GM19395 (cell line): ENCODE measurements at regions not wholly inside any gene's neighbourhood (a gene's known extent, or its start where the extent isn't known, plus 50 kb on each side); places are given as distances from the start of the nearest gene placed in this dataset.
"Not testable (repeated sequence)": the region's sequence is repeated elsewhere in the genome, so short reads cannot be mapped to it uniquely, and the experiment has no call there.

Source experiments
- ATAC-seq: cut with Tn5 transposase; IDR thresholded peaks from one replicate; pipeline ENCODE4 v1.9.1; 2021; ENCODE audit warnings: mild to moderate bottlenecking, moderate library complexity; ENCODE audit not compliant: unreplicated experiment

DNA sequence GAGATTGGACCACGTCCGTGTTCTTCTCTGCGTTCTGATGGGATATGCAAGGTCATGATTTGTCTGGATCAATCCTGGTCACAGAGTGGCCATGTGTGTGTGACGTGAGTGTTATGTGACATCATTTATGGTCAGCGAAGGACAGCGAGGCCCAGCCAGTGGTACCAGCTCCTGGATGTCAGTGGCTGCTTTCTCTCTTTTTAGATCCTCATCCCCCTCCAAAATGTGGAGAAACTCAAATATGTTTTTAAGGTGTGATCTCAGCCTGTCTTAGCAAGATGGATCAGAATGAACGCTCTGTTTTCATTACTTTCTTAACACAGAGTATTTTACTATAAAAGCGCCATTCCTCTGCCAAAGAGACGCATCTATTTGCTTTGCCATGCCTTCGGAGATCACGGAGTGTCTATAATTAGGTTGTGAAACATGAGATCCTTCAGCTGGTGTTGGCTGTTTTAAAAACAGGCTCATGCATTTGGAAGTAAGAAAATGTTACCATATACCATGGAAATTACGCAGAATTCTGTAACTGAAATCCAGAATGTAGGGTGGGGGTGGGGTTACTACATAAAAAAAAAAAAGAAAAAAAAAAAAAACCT, 245.5 kb upstream of the TCERG1L start:
- ATAC-seq = no peak

DNA sequence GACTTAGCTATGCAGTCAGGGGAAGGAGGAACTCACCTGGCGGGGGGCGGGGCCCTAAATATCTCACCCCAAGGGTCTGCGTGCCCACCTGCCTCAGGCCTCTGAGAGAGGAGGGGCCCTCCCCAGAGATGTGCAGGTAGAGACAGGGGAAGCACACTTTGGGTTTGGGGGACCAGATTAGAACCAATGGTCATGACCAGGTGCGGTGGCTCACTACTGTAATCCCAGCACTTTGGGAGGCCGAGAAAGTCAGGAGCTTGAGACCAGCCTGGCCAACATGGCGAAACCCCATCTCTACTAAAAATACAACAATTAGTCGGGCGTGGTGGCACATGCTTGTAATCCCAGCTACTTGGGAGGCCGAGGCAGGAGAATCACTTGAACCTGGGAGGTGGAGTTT, 246.4 kb upstream of the TCERG1L start:
- not testable (repeated sequence) for ATAC-seq

DNA sequence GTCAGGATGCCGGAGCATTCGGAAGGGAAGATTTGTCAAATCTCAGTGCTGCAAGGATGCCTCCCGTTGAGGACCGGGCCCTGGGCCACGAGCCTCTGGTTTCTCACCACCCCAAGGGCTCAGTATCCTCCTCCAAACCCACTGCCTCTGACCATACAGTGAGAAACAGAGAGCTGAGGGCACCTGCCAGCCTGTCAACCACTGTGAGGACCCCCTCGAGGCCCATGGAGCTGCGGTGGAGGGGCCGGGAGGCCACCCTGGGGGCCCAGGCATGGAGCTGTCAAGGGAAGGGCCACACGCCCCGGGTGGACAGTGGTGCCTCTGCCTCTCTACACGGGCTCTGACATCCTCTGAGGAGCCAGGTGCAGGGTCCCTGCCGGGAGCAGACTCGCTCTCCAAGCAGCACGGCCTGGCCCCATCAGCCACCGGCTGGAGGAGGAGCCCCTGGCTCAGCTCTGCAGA, 248.0 kb upstream of the TCERG1L start:
- ATAC-seq = no peak

DNA sequence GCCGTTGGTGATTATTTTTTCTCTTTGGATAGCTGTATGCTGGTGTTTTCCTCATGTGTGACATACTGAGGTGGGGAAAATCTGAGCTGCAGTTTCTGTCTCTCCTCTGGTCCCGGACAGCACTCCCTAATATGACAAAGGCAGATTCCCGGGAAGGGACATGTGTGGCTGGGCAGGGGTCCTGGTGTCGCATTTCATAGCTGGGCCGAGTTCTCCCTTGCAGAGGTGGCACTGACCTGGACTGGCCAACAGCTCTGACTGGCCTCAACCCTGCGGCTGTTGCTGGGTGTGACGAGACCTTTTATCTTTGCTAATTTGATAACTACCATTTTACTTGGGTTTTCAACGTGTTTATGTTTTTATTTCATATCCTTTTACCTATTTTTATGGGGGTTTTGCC, 248.6 kb upstream of the TCERG1L start:
- no peak for ATAC-seq

DNA sequence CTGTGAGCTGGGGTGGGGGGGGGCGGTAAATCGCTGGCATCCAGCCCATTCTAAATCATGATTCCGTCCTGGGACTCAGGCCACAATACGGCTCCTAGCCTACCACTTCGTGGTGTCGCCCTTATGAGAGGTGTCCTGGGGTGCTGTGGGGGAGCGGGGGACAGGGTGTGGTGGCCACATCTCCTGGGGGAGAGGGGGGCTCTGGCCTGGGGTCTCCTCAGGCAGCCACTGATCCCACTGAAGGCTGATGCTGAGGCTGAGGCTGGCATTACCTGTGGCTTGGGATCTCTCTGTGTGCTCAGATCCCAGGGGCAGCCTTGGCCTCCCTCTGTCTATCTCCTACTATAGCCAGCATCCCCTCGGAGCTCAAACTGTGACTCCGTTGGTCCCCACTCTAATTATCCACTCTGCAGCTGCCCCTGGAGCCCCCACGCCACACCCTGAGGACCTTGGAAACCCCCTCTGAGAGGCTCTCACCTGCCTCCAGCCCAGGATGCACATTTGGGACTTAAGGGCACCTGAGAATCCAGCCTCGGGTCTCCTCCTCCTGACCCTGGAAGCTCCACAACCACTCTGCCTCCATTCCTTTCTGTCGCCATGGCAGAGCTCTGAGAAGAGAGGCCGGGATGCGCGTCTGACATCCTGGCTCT, 249.3 kb upstream of the TCERG1L start:
- no peak for ATAC-seq

DNA sequence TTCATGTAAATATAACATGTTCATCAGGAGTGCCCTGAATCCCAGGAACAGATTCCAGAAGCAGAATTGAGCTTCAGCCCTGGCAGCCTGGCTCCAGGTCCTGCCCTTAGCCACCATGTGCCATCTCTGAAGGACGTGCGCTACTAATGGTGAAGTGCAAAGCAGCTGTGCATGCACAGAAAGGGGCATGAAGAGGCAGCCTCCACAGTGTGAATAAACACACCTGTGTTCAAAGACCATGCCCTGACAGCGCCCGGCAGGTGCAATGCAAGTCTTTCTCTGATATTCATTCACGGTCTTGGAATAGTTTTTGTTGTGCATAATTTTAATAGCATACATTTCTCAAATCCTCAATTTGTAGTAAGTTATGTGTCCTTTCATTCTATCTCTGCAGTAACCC, 250.4 kb upstream of the TCERG1L start:
- no peak for ATAC-seq

DNA sequence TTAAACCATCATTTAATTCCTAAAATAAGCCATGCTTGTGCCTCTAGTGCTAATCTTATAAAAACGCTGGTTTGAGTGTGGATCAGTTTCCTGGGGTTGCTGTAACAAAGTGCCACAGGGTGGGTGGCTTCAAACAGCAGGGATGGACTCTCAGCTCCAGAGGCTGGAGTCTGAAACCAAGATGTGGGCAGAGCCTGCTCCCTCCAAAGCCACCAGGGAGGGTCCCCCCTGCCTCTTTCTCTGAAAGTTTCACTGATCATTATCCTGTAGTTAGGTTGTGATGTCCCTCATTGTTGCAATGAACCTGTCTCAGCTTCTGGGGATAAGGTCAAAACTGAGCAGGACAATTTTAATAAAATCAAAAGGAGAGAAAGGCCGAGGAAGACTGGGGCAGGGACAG, 251.9 kb upstream of the TCERG1L start:
- no peak for ATAC-seq

DNA sequence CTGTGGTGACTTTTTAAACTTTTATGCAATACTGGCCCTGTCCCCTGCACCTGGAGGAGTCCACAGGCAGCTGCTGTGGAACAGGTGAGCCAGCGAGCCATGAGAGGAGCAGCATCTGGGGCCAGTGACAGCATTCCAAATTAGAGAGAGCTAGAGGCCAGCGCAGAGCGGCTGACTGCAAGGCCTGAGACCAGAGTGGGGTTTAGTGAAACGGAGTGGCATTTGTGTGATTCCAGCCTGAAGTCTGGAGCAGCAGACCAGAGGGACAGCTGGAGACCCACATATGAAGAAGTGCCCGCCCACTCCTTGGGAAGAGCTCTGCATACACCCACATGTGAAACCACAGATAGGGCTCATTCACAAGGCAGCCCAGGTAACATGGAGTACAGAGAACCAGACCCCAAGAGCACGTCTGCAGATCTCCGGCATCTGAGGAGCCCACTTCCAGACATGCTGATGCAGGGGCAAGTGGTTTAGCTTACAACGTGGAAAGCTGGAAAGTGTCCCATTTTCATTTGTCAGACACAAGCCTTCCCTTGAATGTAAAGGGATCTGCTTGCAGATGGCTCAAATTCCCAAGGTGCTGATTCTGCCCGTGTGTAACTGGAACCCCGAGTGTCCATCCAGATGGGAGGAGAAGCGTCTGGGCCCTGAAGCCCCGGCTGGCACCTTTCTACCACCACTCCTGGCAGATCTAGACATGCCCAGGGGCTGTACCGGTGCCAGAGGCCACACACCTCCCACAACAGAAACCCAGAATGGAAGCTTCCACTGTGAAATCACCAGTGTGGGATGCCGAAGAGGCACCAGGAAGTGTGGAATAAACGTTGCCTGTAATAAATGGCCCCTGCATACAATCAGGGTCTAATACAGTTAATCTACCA, 256.0 kb upstream of the TCERG1L start:
- ATAC-seq = no peak

DNA sequence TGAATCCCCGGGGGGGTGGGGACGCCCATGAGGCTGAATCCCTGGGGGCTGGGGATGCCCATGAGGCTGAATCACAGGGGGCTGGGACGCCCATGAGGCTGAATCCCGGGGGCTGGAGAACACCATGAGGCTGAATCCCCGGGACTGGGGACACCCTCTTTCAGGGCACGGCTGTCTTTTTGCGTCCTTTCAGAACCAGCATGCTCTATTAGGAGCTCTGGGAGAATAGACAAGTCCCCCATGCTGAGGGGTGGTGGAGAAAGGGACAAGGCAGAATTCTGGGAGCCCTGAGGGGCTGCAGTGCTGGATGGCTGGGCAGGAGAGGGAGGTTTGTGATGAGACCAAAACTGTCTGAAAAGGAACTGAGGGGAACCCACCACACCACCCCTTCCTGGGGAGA, 257.3 kb upstream of the TCERG1L start:
- no peak for ATAC-seq

DNA sequence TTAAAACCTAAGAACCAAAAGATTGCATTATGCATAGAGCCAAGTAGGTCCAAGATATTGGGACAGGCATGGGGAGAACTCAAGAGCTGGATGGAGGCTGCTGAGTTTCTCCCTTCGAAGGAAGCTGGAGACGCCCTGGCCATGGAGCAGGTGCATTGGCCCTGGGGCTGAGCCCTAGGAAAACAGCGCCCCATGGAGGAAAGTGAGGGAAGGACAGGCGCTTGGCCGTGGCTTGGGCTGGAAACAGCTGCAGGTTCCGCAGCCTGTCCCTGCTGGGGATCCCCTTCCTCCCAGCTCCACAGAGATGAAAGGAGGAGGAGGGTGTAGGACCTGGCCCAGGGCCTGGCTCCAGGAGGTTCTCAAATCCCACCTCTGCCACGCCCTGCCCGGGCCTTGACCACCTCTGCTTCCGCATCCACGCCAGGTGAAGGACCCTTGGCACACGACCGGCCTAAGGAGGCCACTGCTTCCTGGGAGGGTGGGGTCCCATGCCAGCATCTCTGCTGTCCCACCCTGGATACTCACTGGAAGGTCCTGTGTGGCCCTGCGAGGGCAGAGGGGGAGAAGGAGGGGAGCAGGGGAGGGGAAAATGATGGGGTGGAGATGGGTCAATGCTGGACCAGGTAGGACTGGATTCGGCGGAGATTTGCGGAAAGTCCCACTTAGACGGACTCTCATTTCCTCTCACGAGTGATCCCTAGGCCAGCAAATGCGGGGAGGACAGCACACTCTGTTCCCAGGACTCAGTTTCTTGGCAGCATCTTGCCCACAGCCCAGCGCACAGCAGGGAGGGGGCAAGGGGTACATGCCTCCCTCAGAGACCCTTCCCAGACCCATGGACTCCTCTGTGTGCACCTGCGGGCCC, 258.6 kb upstream of the TCERG1L start:
- ATAC-seq = no peak

DNA sequence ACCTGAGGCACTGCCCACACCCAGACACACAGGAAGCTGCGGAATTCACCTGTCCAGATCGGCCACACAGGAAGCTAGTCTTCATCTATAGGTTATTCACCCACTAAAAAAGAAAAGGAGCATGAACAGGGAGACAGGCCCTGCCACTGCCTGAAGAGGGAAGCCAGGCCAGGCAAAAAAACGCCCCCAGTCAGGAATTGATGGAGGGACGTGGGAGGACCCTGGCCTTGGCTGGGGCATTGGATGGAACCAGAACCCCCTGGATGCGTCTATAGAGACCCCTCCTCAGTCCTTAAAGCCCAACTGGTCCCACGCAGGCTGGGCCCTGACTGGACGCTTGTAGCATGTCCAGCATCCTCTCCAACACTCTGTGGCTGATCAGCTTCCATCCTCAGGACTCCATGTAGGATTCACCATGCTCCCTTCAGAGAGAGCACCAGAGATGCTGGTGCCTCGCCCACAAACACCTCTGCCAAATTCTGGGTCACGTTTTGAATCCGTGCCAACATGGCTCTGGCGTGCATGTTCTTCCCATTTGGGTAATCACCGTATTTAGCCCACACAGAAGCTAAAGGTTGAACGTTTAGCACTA, 259.3 kb upstream of the TCERG1L start:
- ATAC-seq = no peak

DNA sequence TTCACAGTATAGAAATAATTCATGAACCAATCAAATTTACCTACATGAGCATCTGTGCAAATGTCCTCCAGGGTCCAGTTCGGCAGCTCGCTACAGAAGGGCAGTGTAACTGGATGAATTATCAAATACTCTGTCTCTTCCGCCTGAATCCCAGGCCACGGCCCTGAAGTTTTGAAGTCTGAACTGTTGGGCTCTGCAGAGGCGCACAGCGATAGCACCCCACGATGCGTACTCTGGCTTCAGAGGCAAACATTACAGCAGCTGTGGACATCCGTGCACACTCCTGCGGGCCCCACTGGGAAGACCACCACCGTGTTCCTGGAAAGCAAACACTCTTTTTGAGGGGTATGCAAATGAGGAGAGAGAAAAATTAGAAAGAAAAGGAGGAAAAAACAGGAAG, 259.8 kb upstream of the TCERG1L start:
- ATAC-seq = no peak

DNA sequence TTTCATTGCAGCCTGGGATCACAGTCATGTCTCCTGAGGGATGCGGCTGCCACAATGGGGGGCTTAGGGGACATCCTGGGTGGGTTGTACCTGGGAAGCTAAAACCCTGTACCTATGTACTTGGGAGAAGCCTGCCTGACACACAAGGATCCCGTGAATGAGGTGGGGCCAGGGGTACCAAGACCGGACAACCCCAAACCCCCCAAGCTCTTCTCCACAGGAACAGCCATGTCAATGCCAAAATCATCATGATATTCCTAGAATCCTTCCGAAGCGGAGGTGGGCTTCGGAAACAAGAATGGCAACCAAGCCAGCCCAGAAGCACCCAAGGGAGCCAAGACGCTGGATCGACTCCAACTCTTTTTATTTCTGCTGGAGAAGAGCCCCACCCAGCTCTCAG, 260.3 kb upstream of the TCERG1L start:
- ATAC-seq = no peak

DNA sequence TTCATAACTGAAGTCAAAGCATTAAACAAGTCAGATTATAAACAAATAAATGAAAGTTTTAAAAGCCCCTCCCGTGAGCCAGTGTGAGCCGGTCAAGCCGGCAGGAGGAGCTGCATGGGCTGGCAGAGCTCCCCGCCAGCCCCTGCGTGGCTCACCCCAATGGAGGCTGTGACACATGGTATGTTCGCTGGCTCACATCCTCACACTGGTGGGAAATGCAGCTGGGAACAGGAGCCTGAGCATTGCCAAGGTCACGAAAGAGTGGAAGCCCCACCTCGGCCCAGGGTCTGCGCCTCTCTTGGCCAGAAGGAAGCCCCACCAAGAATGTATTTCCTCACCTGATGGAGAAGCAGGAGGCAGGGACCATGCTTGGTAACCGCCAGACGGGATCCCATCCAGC, 261.7 kb upstream of the TCERG1L start:
- ATAC-seq = no peak

DNA sequence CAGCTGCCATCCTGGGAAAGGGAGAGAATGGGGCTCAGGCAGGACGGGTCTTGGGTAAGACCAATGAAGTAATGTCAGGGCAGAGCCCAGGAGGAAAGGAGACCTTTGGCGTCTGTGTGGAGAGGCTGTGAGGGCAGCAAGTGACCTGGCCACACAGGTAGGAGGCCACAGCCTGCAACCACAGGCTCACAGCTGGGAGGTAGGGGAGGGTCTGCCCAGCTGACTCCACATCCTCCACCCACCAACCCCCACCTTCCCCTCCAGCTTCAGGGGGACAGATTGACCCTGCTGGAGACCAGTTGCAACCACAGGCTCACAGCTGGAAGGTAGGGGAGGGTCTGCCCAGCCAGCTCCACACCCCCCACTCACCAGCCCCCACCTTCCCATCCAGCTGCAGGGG, 262.2 kb upstream of the TCERG1L start:
- ATAC-seq = no peak

DNA sequence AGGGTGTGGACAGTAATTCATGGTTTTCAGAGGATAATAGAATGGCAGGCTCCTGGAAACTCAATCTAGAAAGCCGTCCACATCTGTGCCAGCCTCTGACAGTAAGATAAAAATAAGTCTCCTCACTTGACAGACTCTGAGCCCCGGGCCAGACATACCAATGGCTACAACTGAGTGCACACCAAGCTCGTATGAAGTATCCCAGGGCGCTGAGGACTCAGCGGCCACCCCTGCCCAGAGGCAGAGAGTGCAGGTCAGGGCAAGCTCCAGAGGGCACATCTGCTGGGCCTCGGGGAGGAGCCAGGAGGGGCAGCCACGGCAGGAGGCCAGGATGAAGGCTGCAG, 262.8 kb upstream of the TCERG1L start:
- ATAC-seq = no peak

DNA sequence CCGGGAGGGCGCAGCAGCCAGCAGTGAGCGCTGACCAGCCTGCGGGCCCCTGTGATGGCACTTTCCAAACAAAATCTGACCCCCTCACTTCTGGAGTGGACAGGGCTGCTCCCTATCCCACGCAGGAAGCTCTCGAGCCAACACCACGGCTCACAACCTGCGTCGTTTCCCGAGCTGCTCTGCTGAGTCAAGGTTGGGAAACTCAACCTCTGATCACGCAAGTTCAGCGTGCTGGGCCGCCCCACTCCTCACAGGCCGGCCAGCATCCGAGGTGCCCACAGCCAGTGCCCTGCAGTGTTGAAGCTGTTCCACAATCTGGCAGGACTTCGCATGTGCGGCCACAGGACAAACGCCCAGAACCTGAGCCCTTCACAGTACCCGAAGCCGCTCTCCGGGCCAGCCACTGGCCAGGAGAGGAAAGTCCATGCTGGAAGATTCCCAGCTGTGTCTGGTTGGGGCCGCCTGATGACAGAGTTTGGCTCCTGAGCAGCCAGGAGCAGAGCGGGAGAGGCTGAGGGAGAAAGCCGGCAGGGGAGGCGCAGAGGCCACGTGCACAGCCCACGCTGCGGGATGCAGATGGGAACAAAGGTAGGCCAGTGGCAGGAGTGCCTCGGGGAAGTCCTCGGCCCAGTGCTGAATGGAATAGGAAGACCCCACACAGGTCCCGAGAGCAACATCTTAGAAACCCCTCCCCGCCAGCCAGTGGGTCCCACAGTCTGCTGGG, 263.3 kb upstream of the TCERG1L start:
- no peak for ATAC-seq

DNA sequence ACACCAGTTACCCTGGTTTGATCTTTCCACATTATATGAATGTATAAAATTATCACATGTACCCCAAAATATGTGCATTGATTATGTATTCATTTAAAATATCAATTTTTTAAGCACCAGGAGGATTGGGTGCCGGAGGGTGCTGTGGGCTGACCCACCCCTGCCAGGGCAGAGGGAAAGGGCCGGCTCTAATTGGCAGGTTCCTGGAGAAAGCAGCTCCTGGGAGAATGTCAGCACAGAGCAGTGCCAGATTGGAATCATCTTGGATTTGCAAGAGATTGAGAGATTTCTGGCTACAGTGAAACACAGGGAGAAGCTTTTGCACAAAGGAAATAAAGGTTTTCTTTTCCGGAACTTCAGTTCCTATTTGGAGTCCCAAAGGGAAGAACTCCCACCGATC, 264.4 kb upstream of the TCERG1L start:
- ATAC-seq = no peak

DNA sequence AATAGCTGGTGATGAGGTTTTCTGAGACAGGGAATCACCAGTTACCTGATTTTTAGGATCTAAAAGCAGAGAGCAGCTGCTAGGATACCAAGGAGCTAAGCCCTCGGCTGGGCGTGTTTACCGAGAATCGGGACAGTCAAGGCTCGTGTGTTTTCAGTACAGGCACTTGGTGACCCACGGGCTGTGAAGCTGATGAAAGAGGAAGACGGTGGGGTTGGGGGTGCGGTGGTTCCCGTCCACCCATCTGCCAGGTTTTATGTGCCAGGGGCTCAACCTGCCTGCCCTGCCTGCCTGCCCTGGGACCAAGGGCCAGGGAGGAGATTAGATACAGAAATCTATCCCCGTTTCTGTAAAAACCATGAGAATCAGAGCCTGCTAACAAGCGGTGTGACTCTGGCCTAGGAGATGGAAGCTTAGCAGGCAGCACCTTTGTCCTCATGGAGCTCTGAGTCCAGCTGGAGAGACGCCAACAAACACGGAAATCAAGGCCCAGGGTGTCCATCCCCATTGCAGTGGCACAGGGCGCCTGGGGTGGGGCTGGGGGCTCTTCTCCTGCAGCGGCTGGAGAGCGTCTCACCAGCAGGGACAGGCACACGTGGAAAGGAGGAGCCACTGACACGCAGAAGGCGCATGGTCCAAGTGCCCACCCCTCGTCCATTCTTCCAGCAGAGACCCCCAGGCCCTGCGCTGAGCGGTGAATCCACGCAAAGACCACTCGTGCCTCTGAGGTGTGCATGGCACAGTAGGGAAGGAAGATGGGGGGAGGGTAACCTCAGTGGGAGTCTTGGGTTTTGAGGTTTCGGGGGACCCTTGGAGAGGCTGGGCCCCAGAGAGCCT, 265.0 kb upstream of the TCERG1L start:
- no peak for ATAC-seq
